Heart left ventricle (tissue), 16 donors: ENCODE measurements at regions not wholly inside any gene's neighbourhood (a gene's known extent, or its start where the extent isn't known, plus 50 kb on each side); places are given as distances from the start of the nearest gene placed in this dataset.

Source experiments
- ATAC-seq, 4 donors: fragments of 200-7000 bp; cut with Tn5 transposase; one replicate each; pipeline ENCODE4 v1.9.1; 2020 to 2022; ENCODE audit warnings: moderate library complexity in 4 of 4, mild to moderate bottlenecking in 3 of 4, moderate number of reproducible peaks in 1 of 4
- DNase-seq, 5 donors: peaks; one replicate each; pipeline ENCODE4 v3.0.0-alpha.2; 2020
- H3K27ac ChIP-seq, 12 donors: fragments of 200-600 bp; sonication (generic) in 4 of 12; one replicate each; pipeline versions ENCODE4 v1.5.0 to v1.8.0; 2016 to 2022; ENCODE audit warnings: mild to moderate bottlenecking in 2 of 12
- H3K27me3 ChIP-seq, 9 donors: fragments of 200-600 bp; sonication (generic) in 2 of 9; one replicate each; pipeline versions ENCODE4 v1.5.1 to v1.8.0; 2016 to 2022; ENCODE audit warnings: mild to moderate bottlenecking in 3 of 9
- H3K36me3 ChIP-seq, 9 donors: fragments of 200-600 bp; sonication (generic) in 2 of 9; one replicate each; pipeline versions ENCODE4 v1.5.0 to v1.8.0; 2018 to 2022; ENCODE audit warnings: mild to moderate bottlenecking in 2 of 9
- H3K4me1 ChIP-seq, 12 donors: fragments of 200-600 bp; sonication (generic) in 4 of 12; one replicate each; pipeline versions ENCODE4 v1.5.0 to v1.8.0; 2016 to 2022; ENCODE audit warnings: mild to moderate bottlenecking in 3 of 12
- H3K4me3 ChIP-seq, 12 donors: fragments of 200-600 bp; sonication (generic) in 4 of 12; one replicate each; pipeline versions ENCODE4 v1.5.0 to v1.8.0; 2017 to 2022; ENCODE audit warnings: mild to moderate bottlenecking in 9 of 12, moderate library complexity in 4 of 12
- H3K9me3 ChIP-seq, 12 donors: fragments of 200-600 bp; sonication (generic) in 4 of 12; one replicate each; pipeline versions ENCODE4 v1.5.0 to v1.8.0; 2016 to 2022; ENCODE audit warnings: mild to moderate bottlenecking in 1 of 12
- CTCF ChIP-seq, 12 donors: fragments of 200-600 bp; sonication (generic) in 4 of 12; IDR thresholded peaks; one replicate each; pipeline versions ENCODE4 v1.5.0 to v1.8.0; 2018 to 2022; ENCODE audit warnings: antibody characterized with exemption in 12 of 12, mild to moderate bottlenecking in 5 of 12
- POLR2A ChIP-seq, 2 donors: fragments of 450-650 bp; IDR thresholded peaks; one replicate each; pipeline ENCODE4 v1.6.1; 2017; ENCODE audit warnings: antibody characterized with exemption in 2 of 2, mild to moderate bottlenecking in 2 of 2, moderate library complexity in 2 of 2
- WGBS, 4 donors: extraction: QIAGEN DNeasy Blood & Tissue Kit in 2 of 4; methylation state at CpG; one replicate each; pipeline versions ENCODE4 v1.1.5 to v1.1.7; 2013 to 2018; 5-methylcytosine and 5-hydroxymethylcytosine counted together
- intact Hi-C, 10 donors: fragments of 100-400 bp; cut with DNase I; formaldehyde crosslinking; loops; one replicate each; pipeline versions ENCODE4 v1.11.1 to v1.14.2; 2022
- donor health status: ischemic (EF 13 %, LVEDD 7.1; RV severe dilation, severe dysfunction).
- donor health status: healthy with polysubstance abuse.
- donor health status: DM: no; HTN: yes; CAD: no.
- donor health status: DM: no; HTN: no; CAD: no.
- donor health status: ischemic (EF 25% LVEDD 6.9; RV normal size, moderate dysfunction).
- donor health status: ischemic (EF 25% LVEDD 5.7; RV mildly dilated, moderate dysfunction).
- donor health status: healthy.
- donor health status: DM: yes; HTN: yes; CAD: no.
- donor health status: ischemic (EF 35%, LVEDD 5.7; RV mildly dilated, moderate dysfunction).
- donor health status: nonischemic (EF 11% LVEDD 7.7; RV severe dilation, severe dysfunction).
- donor health status: DM: yes; HTN: yes; CAD: no.
- donor health status: PGD.
- donor health status: ischemic (EF 29% LVEDD 5.4; RV normal size, mild dysfunction).
- donor health status: nonischemic (EF 23%, LVEDD 6.1; RV moderate dilation, normal function).

- Histone ChIP-seq H3K36me3 (no peaks in the 10 kb centered on the region), H3K4me3 (no peak overlapping the region), H3K27ac (no peak overlapping the region), H3K4me1 (no peaks in the 10 kb centered on the region), H3K9me3 (no peaks in the 10 kb centered on the region), H3K27me3 (no peaks in the 10 kb centered on the region)
- DNase-seq (no peak), ATAC-seq (no peak)
- TF ChIP-seq POLR2A (IDR thresholded peaks at IDR 0.05) (no peak), CTCF (IDR thresholded peaks at IDR 0.05) (no peak)
- intact Hi-C loops = no loop called here
- WGBS, 4 donors = 92 to 97% (median 94%) methylated on average over 1 of the region's 1 CpG
Measured at GRCh38 chr1:96553811-96554210, 167.8 kb upstream of the PTBP2 start.

GRCh38 chr1:96554364-96554763, 167.2 kb upstream of the PTBP2 start:
- 92 to 97% (median 95%) methylated on average over 4 of the region's 4 CpGs for WGBS, 4 donors
- intact Hi-C loops = no loop called here
- no peak for ATAC-seq
- Histone ChIP-seq H3K9me3 (no peaks in the 10 kb centered on the region), H3K27me3 (no peaks in the 10 kb centered on the region), H3K36me3 (no peaks in the 10 kb centered on the region), H3K27ac (no peak overlapping the region), H3K4me1 (peaks cover 0 to 4% (median 0%) of the 10 kb centered on the region in 12 donors), H3K4me3 (no peak overlapping the region)
- no peak for DNase-seq
- TF ChIP-seq POLR2A (IDR thresholded peaks at IDR 0.05) (no peak), CTCF (IDR thresholded peaks at IDR 0.05) (no peak)

GRCh38 chr1:96557336-96557735, 164.2 kb upstream of the PTBP2 start:
- Histone ChIP-seq H3K4me3 (no peak overlapping the region), H3K9me3 (peaks cover 0 to 9% (median 0%) of the 10 kb centered on the region in 12 donors), H3K4me1 (peaks cover 0 to 8% (median 0%) of the 10 kb centered on the region in 12 donors), H3K27me3 (no peaks in the 10 kb centered on the region), H3K27ac (no peak overlapping the region), H3K36me3 (no peaks in the 10 kb centered on the region)
- DNase-seq (no peak), ATAC-seq (no peak)
- WGBS, 4 donors = 79 to 86% (median 82%) methylated on average over 5 of the region's 5 CpGs
- no peak for TF ChIP-seq POLR2A (IDR thresholded peaks at IDR 0.05)
- TF ChIP-seq CTCF (IDR thresholded peaks at IDR 0.05) = no peak
- intact Hi-C loops = no loop called here

DNA sequence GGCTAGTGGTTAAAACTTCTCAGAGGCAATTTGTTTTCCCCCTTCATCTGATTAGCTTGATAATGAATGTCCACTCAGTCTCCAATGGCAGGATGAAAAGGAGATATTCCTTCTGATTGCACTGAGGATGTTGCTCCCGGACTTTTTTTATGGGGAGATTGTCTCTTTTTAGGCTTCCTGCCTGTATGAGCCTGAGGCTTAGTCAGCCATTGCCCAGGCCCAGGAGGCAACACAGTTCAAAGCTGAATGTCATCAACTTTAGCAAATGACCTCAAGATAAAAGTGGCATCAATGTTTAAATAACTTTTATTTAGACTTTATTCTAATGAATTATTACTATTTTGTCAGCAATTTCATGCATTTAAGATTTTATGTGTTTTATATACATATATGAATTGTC, 162.9 kb upstream of the PTBP2 start:
- intact Hi-C loops = no loop called here
- Histone ChIP-seq H3K36me3 (no peaks in the 10 kb centered on the region), H3K27ac (no peak overlapping the region), H3K9me3 (peaks cover 0 to 9% (median 0%) of the 10 kb centered on the region in 12 donors), H3K4me3 (no peak overlapping the region), H3K4me1 (peaks cover 0 to 8% (median 0%) of the 10 kb centered on the region in 12 donors), H3K27me3 (no peaks in the 10 kb centered on the region)
- no peak for TF ChIP-seq CTCF (IDR thresholded peaks at IDR 0.05)
- TF ChIP-seq POLR2A (IDR thresholded peaks at IDR 0.05) = no peak
- ATAC-seq (no peak), DNase-seq (no peak)
- 51 to 73% (median 60%) methylated on average over 1 of the region's 1 CpG for WGBS, 4 donors
